Smooth muscle cell (in vitro differentiated cells): ENCODE measurements at regions not wholly inside any gene's neighbourhood (a gene's known extent, or its start where the extent isn't known, plus 50 kb on each side); places are given as distances from the start of the nearest gene placed in this dataset.

ENCODE experiments used
- DNase-seq: peaks from one replicate; lab custom pipeline; 2025; ENCODE audit not compliant: unreplicated experiment; lab: John Stamatoyannopoulos, UW
- H2AFZ ChIP-seq: fragments of 200-600 bp; sonication (generic); 2 replicates; pipeline ENCODE4 v1.6.0; 2016; ENCODE audit warnings: antibody characterized with exemption, low read depth, mild to moderate bottlenecking
- H3F3A ChIP-seq: fragments of 200-600 bp; sonication (generic); 2 replicates; pipeline ENCODE4 v1.6.0; 2017; ENCODE audit warnings: antibody characterized with exemption, low read depth
- H3K27ac ChIP-seq: fragments of 200-600 bp; sonication (generic); 2 replicates; pipeline ENCODE4 v1.5.1; 2016; ENCODE audit warnings: low read depth, mild to moderate bottlenecking
- H3K27me3 ChIP-seq: fragments of 200-600 bp; sonication (generic); 2 replicates; pipeline ENCODE4 v1.6.1; 2016; ENCODE audit warnings: low read depth, mild to moderate bottlenecking
- H3K36me3 ChIP-seq: fragments of 200-600 bp; sonication (generic); 2 replicates; pipeline ENCODE4 v1.5.1; 2016; ENCODE audit warnings: low read depth
- H3K4me1 ChIP-seq: fragments of 200-600 bp; sonication (generic); 2 replicates; pipeline ENCODE4 v1.5.1; 2016; ENCODE audit warnings: low read depth
- H3K4me2 ChIP-seq: fragments of 200-600 bp; sonication (generic); 2 replicates; pipeline ENCODE4 v1.6.0; 2016; ENCODE audit warnings: mild to moderate bottlenecking
- H3K4me3 ChIP-seq: fragments of 200-600 bp; sonication (generic); 2 replicates; pipeline ENCODE4 v1.5.1; 2016; ENCODE audit warnings: mild to moderate bottlenecking
- H3K79me2 ChIP-seq: fragments of 200-600 bp; sonication (generic); 2 replicates; pipeline ENCODE4 v1.6.0; 2016; ENCODE audit warnings: low read depth, mild to moderate bottlenecking
- H3K9ac ChIP-seq: fragments of 200-600 bp; sonication (generic); 2 replicates; pipeline ENCODE4 v1.6.0; 2016; ENCODE audit warnings: low read depth
- H3K9me3 ChIP-seq: fragments of 200-600 bp; sonication (generic); replicated peaks from 2 replicates; pipeline ENCODE4 v1.5.1; 2016; ENCODE audit warnings: low read depth
- H4K20me1 ChIP-seq: fragments of 200-600 bp; sonication (generic); 2 replicates; pipeline ENCODE4 v1.6.0; 2016; ENCODE audit warnings: low read depth
- CTCF ChIP-seq: fragments of 200-600 bp; sonication (generic); IDR thresholded peaks from 2 replicates; pipeline ENCODE4 v1.5.1; 2017; ENCODE audit warnings: borderline replicate concordance, mild to moderate bottlenecking, antibody characterized with exemption; ENCODE audit not compliant: insufficient read depth, poor library complexity, severe bottlenecking
- WGBS: methylation state at CpG from one replicate; pipeline ENCODE4 v1.1.7; 2016; ENCODE audit warnings: low lambda C conversion rate; 5-methylcytosine and 5-hydroxymethylcytosine counted together

GRCh38 chr17:53454337-53454736, 368.4 kb upstream of the KIF2B start:
- no peak for TF ChIP-seq CTCF
- DNase-seq, result no peak
- H3K4me2 ChIP-seq, result no peak overlapping the region
- H3K79me2 ChIP-seq, result no peaks in the 10 kb centered on the region
- no peak overlapping the region for H3K9ac ChIP-seq
- 25% methylated on average over 2 of the region's 2 CpGs for WGBS
- H3K36me3 ChIP-seq, result no peaks in the 10 kb centered on the region
- no peaks in the 10 kb centered on the region for H3K27me3 ChIP-seq
- no peak overlapping the region for H3K4me3 ChIP-seq
- H3K4me1 ChIP-seq, result no peaks in the 10 kb centered on the region
- no peak overlapping the region for H3K27ac ChIP-seq
- H3F3A ChIP-seq, result no peaks in the 10 kb centered on the region
- H3K9me3 ChIP-seq, result no peaks in the 10 kb centered on the region
- no peak overlapping the region for H2AFZ ChIP-seq
- H4K20me1 ChIP-seq, result no peaks in the 10 kb centered on the region

GRCh38 chr17:53449324-53449723, 373.4 kb upstream of the KIF2B start:
- Histone ChIP-seq H3K79me2 (no peaks in the 10 kb centered on the region), H3K27me3 (no peaks in the 10 kb centered on the region), H3K36me3 (no peaks in the 10 kb centered on the region), H2AFZ (no peak overlapping the region), H4K20me1 (no peaks in the 10 kb centered on the region), H3K4me1 (no peaks in the 10 kb centered on the region), H3K4me3 (no peak overlapping the region), H3K27ac (no peak overlapping the region), H3K9me3 (no peaks in the 10 kb centered on the region), H3K9ac (no peak overlapping the region), H3F3A (no peaks in the 10 kb centered on the region), H3K4me2 (no peak overlapping the region)
- DNase-seq, result no peak
- no peak for TF ChIP-seq CTCF
- 67% methylated on average over 4 of the region's 4 CpGs for WGBS

DNA sequence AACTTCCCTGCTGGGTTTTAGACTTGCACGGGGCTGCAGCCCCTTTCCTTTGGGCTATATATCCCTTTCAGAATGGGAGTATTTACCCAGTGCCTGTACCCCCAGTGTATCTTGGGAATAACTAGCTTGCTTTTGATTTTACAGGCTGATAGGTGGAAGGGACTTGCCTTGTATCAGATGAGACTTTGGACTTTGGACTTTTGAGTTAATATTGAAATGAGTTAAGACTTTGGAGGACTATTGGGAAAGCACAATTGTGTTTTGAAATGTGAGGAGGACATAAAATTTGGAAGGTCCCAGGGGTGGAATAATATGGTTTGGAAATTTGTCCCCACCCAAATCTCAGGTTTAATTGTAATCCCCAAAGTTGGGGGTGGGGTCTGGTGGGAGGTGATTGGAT, 393.8 kb upstream of the KIF2B start:
- Histone ChIP-seq H3F3A (no peaks in the 10 kb centered on the region), H3K36me3 (no peaks in the 10 kb centered on the region), H3K27ac (no peak overlapping the region), H3K4me3 (no peak overlapping the region), H4K20me1 (no peaks in the 10 kb centered on the region), H3K9me3 (no peaks in the 10 kb centered on the region), H2AFZ (no peak overlapping the region), H3K9ac (no peak overlapping the region), H3K79me2 (no peaks in the 10 kb centered on the region), H3K27me3 (no peaks in the 10 kb centered on the region), H3K4me1 (no peaks in the 10 kb centered on the region), H3K4me2 (no peak overlapping the region)
- WGBS, result 46% methylated on average over 1 of the region's 1 CpG
- DNase-seq, result no peak
- TF ChIP-seq CTCF, result no peak

DNA sequence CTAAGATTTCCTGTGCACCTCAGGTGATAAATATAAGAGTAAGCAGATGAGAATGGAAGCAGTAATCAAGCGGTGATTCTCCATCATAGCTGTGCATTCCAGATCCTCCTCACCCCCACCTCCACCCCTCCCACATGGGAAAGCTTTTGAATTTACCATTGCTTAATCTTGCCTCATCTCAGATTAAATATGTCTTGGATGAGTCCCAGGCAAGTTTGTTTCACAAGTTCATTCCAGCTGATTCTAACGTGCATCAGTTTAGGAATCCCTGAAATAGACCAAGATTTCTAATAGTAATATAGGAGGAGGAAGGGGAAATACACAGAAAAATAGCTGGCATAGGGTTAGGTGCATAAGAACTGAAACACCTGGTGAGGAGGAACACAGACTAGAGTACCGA, 396.2 kb upstream of the KIF2B start:
- WGBS, result 91% methylated on average over 3 of the region's 3 CpGs
- no peak overlapping the region for H3K4me3 ChIP-seq
- no peak for DNase-seq
- no peaks in the 10 kb centered on the region for H3K9me3 ChIP-seq
- H3K4me1 ChIP-seq, result no peaks in the 10 kb centered on the region
- H3K79me2 ChIP-seq, result no peaks in the 10 kb centered on the region
- H4K20me1 ChIP-seq, result no peaks in the 10 kb centered on the region
- H2AFZ ChIP-seq, result no peak overlapping the region
- no peak overlapping the region for H3K9ac ChIP-seq
- no peaks in the 10 kb centered on the region for H3F3A ChIP-seq
- H3K4me2 ChIP-seq, result no peak overlapping the region
- H3K36me3 ChIP-seq, result no peaks in the 10 kb centered on the region
- no peak overlapping the region for H3K27ac ChIP-seq
- no peaks in the 10 kb centered on the region for H3K27me3 ChIP-seq
- no peak for TF ChIP-seq CTCF
